Midbrain (tissue), 1 donor: ENCODE measurements at regions not wholly inside any gene's neighbourhood (a gene's known extent, or its start where the extent isn't known, plus 50 kb on each side); places are given as distances from the start of the nearest gene placed in this dataset.
"Not testable (repeated sequence)": the region's sequence is repeated elsewhere in the genome, so short reads cannot be mapped to it uniquely, and the experiment has no call there.

ENCODE experiments used
- DNase-seq: peaks from one replicate; lab custom pipeline; 2025; lab: John Stamatoyannopoulos, UW

GRCh38 chr16:61432421-61432820 is 603.8 kb downstream of the CDH8 start:
- no peak for DNase-seq

- peak; percentile 13 for DNase-seq
Measured at GRCh38 chr16:61421111-61421510, 615.1 kb downstream of the CDH8 start.

GRCh38 chr16:61419791-61420190 is 616.4 kb downstream of the CDH8 start:
- no peak for DNase-seq

DNA sequence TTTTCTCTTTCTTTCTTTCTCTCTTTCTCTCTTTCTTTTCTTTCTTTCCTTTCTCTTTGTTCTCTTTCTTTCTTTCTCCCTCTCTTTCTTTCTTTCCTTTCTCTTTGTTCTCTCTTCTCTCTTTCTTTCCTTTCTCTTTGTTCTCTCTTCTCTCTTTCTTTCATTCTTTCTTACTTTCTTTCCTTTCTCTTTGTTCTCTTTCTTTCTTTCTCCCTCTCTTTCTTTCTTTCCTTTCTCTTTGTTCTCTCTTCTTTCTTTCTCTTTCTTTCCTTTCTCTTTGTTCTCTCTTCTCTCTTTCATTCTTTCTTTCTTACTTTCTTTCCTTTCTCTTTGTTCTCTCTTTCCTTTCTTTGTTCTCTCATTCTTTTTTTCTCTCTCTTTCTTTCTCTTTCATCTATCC is 617.4 kb downstream of the CDH8 start:
- not testable (repeated sequence) for DNase-seq

GRCh38 chr16:61415126-61415525 is 621.1 kb downstream of the CDH8 start:
- DNase-seq: no peak

- no peak for DNase-seq
Measured at GRCh38 chr16:61413021-61413420, 623.2 kb downstream of the CDH8 start.

DNA sequence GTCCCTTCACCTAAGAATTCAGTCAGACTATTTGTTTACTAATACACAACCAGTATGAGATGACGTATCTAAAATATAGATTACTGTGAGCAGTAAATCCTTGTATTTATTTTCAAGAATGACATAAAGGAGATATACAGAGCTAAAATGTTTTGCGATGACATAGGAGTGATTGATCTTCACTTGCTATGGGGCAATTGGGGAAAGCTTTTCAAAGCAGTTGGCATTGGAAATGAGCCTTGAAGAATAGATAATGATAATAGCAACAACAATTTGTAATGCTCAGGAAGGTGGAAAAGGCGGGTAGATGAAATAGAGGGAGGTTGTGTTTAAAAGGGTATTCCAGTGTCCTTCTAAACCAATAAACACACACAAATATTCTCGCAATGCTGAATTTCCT is 623.7 kb downstream of the CDH8 start:
- no peak for DNase-seq

DNA sequence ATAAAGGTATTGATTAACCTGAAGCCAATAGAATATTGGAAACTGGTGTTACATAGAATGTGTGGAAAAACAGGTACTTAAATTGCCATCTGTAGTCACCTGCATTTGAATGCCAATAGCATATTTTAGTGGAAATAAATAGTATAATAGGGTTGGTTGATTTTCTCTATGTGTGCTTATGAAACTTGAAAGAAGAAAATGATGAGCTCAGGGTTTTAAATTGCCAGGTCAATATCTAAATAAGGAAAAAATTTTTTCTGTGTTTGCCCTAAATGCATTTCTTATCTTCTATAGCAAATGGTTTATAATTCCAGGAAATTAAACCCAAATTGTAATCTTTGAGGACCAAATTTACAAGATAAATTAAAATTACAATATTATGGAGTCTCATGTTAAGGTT is 626.6 kb downstream of the CDH8 start:
- DNase-seq: no peak

GRCh38 chr16:61403386-61403785 is 632.9 kb downstream of the CDH8 start:
- DNase-seq: no peak

DNA sequence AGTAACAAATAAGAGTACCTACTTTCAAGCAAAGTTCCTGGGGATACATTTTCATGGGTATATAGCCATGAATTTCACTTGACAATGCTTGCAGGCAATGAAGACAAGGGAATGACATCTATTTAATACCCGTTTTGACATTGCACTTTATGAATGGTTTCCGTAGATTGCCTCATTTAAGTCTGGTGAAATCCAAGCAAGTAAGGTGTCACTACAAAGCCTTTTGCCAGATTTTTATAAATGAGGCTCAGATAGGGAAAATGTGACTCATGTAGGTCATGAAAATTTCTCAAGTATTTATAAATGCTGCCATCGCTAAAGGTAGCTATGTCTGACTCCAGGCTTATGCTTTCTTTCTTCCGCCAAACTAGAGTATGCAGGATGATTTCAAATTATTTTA is 644.3 kb downstream of the CDH8 start:
- no peak for DNase-seq

- DNase-seq: no peak
Measured at GRCh38 chr16:61390965-61391637, 645.1 kb downstream of the CDH8 start.

GRCh38 chr16:61385392-61386071 is 650.7 kb downstream of the CDH8 start:
- no peak for DNase-seq

DNA sequence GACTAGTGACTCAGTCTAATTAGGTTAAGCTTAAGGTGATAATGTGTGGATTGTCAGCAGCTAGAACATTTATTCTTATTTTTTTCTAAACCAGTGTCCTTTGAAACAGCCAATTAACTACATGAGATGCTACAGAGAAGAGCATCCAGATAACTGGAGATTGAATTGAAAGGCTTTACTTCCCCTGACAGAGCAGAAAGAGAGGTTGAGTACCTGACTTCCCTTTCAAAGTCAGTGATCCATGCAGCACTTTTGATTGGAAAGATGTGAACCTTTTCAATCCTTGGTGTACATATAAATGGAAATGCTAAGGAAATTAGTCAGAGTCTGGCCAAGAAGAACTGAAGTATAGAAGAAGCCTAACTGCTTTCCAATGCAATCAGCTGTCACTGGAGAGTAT is 653.8 kb downstream of the CDH8 start:
- no peak for DNase-seq

- DNase-seq: no peak
Measured at GRCh38 chr16:61379311-61379710, 656.9 kb downstream of the CDH8 start.

- DNase-seq: no peak
Measured at GRCh38 chr16:61374071-61374470, 662.2 kb downstream of the CDH8 start.

- no peak for DNase-seq
Measured at GRCh38 chr16:61371881-61372280, 664.4 kb downstream of the CDH8 start.

GRCh38 chr16:61371388-61371787 is 664.9 kb downstream of the CDH8 start:
- no peak for DNase-seq

GRCh38 chr16:61370564-61370963 is 665.7 kb downstream of the CDH8 start:
- no peak for DNase-seq

DNA sequence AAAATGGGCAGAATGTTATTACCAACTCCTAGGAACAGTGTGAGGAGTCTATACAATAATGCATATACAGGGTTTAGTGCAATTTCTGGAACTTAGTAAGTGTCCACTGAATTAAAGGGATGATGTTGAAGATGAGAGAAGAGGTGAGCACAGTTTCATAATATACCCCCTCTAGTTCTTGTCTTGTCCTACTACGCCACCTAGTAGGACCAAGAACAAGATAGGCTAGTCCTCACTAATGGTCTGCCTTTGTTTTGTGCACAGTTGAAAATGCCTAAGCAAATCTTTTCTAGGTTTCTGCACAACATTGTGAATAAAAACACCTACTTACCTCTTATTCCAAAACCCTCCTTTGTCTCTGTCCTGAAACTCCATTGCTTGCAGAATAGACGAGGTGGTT is 670.2 kb downstream of the CDH8 start:
- DNase-seq: no peak

DNA sequence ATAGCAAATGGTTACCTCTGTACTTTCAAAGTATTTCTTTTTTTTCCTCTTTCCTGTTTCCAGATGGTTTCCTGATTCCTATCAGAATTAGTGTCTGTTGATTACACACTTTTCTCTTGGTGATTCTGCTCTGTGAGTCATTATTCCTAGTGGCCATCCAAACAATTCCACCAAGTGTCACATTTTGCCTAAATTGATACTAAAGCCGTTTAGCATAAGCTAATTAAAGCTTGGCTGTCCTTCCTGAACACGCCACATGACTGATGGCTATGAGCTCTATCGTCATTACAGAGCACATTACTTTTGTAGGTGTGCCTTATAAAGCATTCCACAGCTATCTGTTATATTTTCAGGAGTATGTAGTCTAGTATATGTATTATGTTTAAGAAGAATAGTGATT is 671.2 kb downstream of the CDH8 start:
- no peak for DNase-seq

- no peak for DNase-seq
Measured at GRCh38 chr16:61362585-61362984, 673.7 kb downstream of the CDH8 start.

GRCh38 chr16:61344791-61345190 is 691.4 kb downstream of the CDH8 start:
- no peak for DNase-seq

GRCh38 chr16:61332461-61332860 is 703.8 kb downstream of the CDH8 start:
- DNase-seq: no peak

GRCh38 chr16:61324044-61324443 is 712.2 kb downstream of the CDH8 start:
- DNase-seq: no peak
